ENCODE measurements at regions not wholly inside any gene's neighbourhood (a gene's known extent, or its start where the extent isn't known, plus 50 kb on each side); places are given as distances from the start of the nearest gene placed in this dataset.
"Not testable (repeated sequence)": the region's sequence is repeated elsewhere in the genome, so short reads cannot be mapped to it uniquely, and the experiment has no call there.

DNA sequence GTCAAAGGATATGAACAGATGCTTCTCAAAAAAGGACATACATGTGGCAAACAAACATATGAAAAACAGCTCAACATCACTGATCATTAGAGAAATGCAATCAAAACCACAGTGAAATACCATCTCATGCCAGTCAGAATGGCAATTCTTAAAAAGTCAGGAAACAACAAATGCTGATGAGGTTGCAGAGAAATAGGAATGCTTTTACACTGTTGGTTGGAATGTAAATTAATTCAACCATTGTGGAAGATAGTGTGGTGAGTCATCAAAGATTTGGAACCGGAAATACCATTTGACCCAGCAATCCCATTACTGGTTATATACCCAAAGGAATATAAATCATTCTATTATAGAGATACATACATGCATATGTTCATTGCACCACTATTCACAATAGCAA, 98.7 kb upstream of the PPP1R9A start:
- not testable (repeated sequence) for TF ChIP-seq POLR2A (IDR thresholded peaks at IDR 0.05; ENCODE audit: low read depth); POLR2AphosphoS5 (IDR thresholded peaks at IDR 0.05); EP300 (IDR thresholded peaks at IDR 0.05)
- TF ChIP-seq, protein P1, sequence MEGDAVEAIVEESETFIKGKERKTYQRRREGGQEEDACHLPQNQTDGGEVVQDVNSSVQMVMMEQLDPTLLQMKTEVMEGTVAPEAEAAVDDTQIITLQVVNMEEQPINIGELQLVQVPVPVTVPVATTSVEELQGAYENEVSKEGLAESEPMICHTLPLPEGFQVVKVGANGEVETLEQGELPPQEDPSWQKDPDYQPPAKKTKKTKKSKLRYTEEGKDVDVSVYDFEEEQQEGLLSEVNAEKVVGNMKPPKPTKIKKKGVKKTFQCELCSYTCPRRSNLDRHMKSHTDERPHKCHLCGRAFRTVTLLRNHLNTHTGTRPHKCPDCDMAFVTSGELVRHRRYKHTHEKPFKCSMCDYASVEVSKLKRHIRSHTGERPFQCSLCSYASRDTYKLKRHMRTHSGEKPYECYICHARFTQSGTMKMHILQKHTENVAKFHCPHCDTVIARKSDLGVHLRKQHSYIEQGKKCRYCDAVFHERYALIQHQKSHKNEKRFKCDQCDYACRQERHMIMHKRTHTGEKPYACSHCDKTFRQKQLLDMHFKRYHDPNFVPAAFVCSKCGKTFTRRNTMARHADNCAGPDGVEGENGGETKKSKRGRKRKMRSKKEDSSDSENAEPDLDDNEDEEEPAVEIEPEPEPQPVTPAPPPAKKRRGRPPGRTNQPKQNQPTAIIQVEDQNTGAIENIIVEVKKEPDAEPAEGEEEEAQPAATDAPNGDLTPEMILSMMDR (IDR thresholded peaks at IDR 0.05), result not testable (repeated sequence)
